Fibroblast of lung (primary cell): ENCODE measurements at regions not wholly inside any gene's neighbourhood (a gene's known extent, or its start where the extent isn't known, plus 50 kb on each side); places are given as distances from the start of the nearest gene placed in this dataset.
"Not testable (repeated sequence)": the region's sequence is repeated elsewhere in the genome, so short reads cannot be mapped to it uniquely, and the experiment has no call there.

ENCODE experiments used
- DNase-seq, 2 donors: peaks; one replicate each; pipeline versions ENCODE4 v3.0.0 to v3.0.0-alpha.2; 2010; ENCODE audit warnings: low read depth in 2 of 2
- H2AFZ ChIP-seq: 2 replicates; pipeline ENCODE4 v1.5.1; 2012; ENCODE audit warnings: low read length, control low read depth, inconsistent platforms
- H3K27ac ChIP-seq: 2 replicates; pipeline ENCODE4 v1.5.1; 2011; ENCODE audit warnings: low read length, control low read depth; ENCODE audit not compliant: insufficient read depth
- H3K27me3 ChIP-seq: 2 replicates; pipeline ENCODE4 v1.5.1; 2011; ENCODE audit warnings: mild to moderate bottlenecking, low read length; ENCODE audit not compliant: control insufficient read depth, insufficient read depth
- H3K36me3 ChIP-seq: 2 replicates; pipeline ENCODE4 v1.5.1; 2011; ENCODE audit warnings: low read length; ENCODE audit not compliant: control insufficient read depth, insufficient read depth
- H3K4me1 ChIP-seq: 2 replicates; pipeline ENCODE4 v1.5.1; 2011; ENCODE audit warnings: low read length; ENCODE audit not compliant: control insufficient read depth, insufficient read depth; ENCODE audit errors: extremely low read depth
- H3K4me2 ChIP-seq: 2 replicates; pipeline ENCODE4 v1.5.1; 2011; ENCODE audit warnings: low read length, control low read depth; ENCODE audit not compliant: insufficient read depth; ENCODE audit errors: extremely low read depth
- H3K4me3 ChIP-seq, 4 experiments: fragments of 200-600 bp in 1 of 4; sonication (generic) in 1 of 4; replicated peaks in 1 of 4; 2 replicates each; pipeline ENCODE4 v1.5.1; 2011 to 2016; ENCODE audit warnings: low read length in 4 of 4, low read depth in 3 of 4, mild to moderate bottlenecking in 3 of 4, control low read depth in 2 of 4, inconsistent platforms in 1 of 4, mixed read lengths in 1 of 4; ENCODE audit not compliant: insufficient read depth in 1 of 4; ENCODE audit errors: control extremely low read depth in 1 of 4
- H3K79me2 ChIP-seq: 2 replicates; pipeline ENCODE4 v1.5.1; 2012; ENCODE audit warnings: mild to moderate bottlenecking, low read length, inconsistent platforms; ENCODE audit not compliant: control insufficient read depth, insufficient read depth
- H3K9ac ChIP-seq: 2 replicates; pipeline ENCODE4 v1.5.1; 2011; ENCODE audit warnings: mild to moderate bottlenecking, low read length, control low read depth; ENCODE audit not compliant: insufficient read depth
- H3K9me3 ChIP-seq: 2 replicates; pipeline ENCODE4 v1.5.1; 2012; ENCODE audit warnings: low read depth, low read length; ENCODE audit not compliant: control insufficient read depth, insufficient read depth
- H4K20me1 ChIP-seq: 2 replicates; pipeline ENCODE4 v1.5.1; 2011; ENCODE audit warnings: low read length; ENCODE audit not compliant: control insufficient read depth, insufficient read depth; ENCODE audit errors: extremely low read depth
- CTCF ChIP-seq, 2 donors: IDR thresholded peaks in 1 of 2; conservative IDR thresholded peaks in 1 of 2; 1 replicate in 1 of 2; 2 replicates in 1 of 2; pipeline ENCODE4 v1.5.1; 2011 to 2012; ENCODE audit warnings: low read length in 2 of 2, control low read depth in 1 of 2, inconsistent platforms in 1 of 2, low read depth in 1 of 2, mild to moderate bottlenecking in 1 of 2
- EZH2 ChIP-seq: IDR thresholded peaks from 2 replicates; pipeline ENCODE4 v1.5.1; 2012; ENCODE audit warnings: low read length, control low read depth, mild to moderate bottlenecking; ENCODE audit errors: missing control alignments

GRCh38 chr18:1541478-1541877 lies 636.8 kb downstream of the ADCYAP1 start:
- TF ChIP-seq CTCF (conservative IDR thresholded peaks at IDR 0.05 in 1 of 2, IDR thresholded peaks at IDR 0.05 in 1 of 2; ENCODE audit: low read depth in 1 of 2, low read length in 2 of 2), result no peak
- TF ChIP-seq EZH2, result no peak
- no peaks in the 10 kb centered on the region for H3K79me2 ChIP-seq

DNA sequence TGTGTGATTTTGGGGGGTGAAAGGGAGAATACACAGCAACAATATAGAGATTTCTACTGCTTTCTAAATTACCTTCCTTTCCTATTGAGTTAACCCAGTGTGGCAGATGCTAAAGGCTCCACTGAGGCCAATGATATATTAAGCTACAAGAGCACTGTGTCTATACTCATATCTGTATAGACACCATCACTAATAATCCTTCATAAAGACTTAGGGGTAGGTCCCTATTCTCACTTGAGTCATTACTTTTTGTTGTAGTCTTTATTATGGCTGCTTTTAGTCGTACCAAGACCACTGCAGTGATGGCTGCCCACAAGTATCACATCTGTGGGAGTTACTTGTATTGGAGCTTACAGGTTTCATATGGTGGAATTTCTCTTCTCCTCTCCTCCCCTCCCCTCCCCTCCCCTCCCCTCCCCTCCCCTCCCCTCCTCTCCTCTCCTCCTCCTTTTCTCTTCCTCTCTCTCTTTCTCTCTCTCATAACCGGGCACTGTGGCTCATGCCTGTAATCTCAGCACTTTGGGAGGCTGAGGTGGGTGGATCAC lies 637.6 kb downstream of the ADCYAP1 start:
- Histone ChIP-seq H4K20me1 (no peaks in the 10 kb centered on the region), H3K79me2 (no peaks in the 10 kb centered on the region), H2AFZ (no peak overlapping the region), H3K4me2 (no peak overlapping the region), H3K27me3 (no peaks in the 10 kb centered on the region), H3K4me1 (no peaks in the 10 kb centered on the region), H3K4me3 (no peak overlapping the region), H3K9me3 (no peaks in the 10 kb centered on the region), H3K36me3 (no peaks in the 10 kb centered on the region), H3K27ac (no peak overlapping the region), H3K9ac (no peak overlapping the region)
- TF ChIP-seq CTCF (conservative IDR thresholded peaks at IDR 0.05 in 1 of 2, IDR thresholded peaks at IDR 0.05 in 1 of 2; ENCODE audit: low read depth in 1 of 2, low read length in 2 of 2), result no peak
- no peak for TF ChIP-seq EZH2
- DNase-seq, result no peak

More at GRCh38 chr18:1541478-1541877, 636.8 kb downstream of the ADCYAP1 start:
- no peak overlapping the region for H3K4me2 ChIP-seq
- H3K27ac ChIP-seq, result no peak overlapping the region
- H3K27me3 ChIP-seq, result no peaks in the 10 kb centered on the region
- no peaks in the 10 kb centered on the region for H3K9me3 ChIP-seq
- H3K9ac ChIP-seq, result no peak overlapping the region
- H3K36me3 ChIP-seq, result no peaks in the 10 kb centered on the region
- H2AFZ ChIP-seq, result no peak overlapping the region
- no peaks in the 10 kb centered on the region for H4K20me1 ChIP-seq
- no peaks in the 10 kb centered on the region for H3K4me1 ChIP-seq
- H3K4me3 ChIP-seq, result no peak overlapping the region
- DNase-seq, result no peak

DNA sequence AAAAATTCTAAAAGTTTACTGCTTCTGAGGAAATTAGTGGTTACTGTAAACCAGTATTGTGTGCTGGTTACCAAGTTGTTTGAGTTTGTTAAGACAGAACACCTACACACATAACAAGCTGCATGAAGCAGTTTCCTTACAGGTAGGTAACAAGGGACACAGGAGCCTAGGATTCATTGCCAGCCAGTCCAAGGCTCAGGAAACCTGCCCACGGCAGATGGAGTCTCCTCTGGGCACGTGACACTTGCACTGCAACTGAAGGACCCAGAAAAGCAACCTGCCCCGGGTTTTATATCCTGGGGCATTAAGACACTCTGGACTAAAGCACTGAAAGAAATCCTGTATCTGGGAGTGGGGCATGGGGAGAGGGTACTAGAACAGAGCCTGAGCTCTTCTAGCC lies 639.3 kb downstream of the ADCYAP1 start:
- H4K20me1 ChIP-seq, result no peaks in the 10 kb centered on the region
- H3K4me1 ChIP-seq, result no peaks in the 10 kb centered on the region
- no peaks in the 10 kb centered on the region for H3K27me3 ChIP-seq
- no peak overlapping the region for H3K4me2 ChIP-seq
- H3K9ac ChIP-seq, result no peak overlapping the region
- no peaks in the 10 kb centered on the region for H3K36me3 ChIP-seq
- no peak for DNase-seq
- no peaks in the 10 kb centered on the region for H3K79me2 ChIP-seq
- no peak overlapping the region for H2AFZ ChIP-seq
- no peak overlapping the region for H3K4me3 ChIP-seq
- TF ChIP-seq EZH2, result no peak
- TF ChIP-seq CTCF (conservative IDR thresholded peaks at IDR 0.05 in 1 of 2, IDR thresholded peaks at IDR 0.05 in 1 of 2; ENCODE audit: low read depth in 1 of 2, low read length in 2 of 2), result no peak
- no peaks in the 10 kb centered on the region for H3K9me3 ChIP-seq
- H3K27ac ChIP-seq, result no peak overlapping the region

GRCh38 chr18:1557711-1558110 lies 653.0 kb downstream of the ADCYAP1 start:
- not testable (repeated sequence) for DNase-seq, H3K27me3 ChIP-seq

More at GRCh38 chr18:1557711-1558110, 653.0 kb downstream of the ADCYAP1 start:
- not testable (repeated sequence) for H3K4me1 ChIP-seq, H3K27ac ChIP-seq, H3K9ac ChIP-seq, H3K4me2 ChIP-seq, H2AFZ ChIP-seq, H3K79me2 ChIP-seq, H3K9me3 ChIP-seq, H4K20me1 ChIP-seq, H3K36me3 ChIP-seq, H3K4me3 ChIP-seq
